A549 (cell line): ENCODE measurements at regions not wholly inside any gene's neighbourhood (a gene's known extent, or its start where the extent isn't known, plus 50 kb on each side); places are given as distances from the start of the nearest gene placed in this dataset.

Experiments used
- CEBPB ChIP-seq, 2 experiments: fragments of >200 bp in 1 of 2; sonication (Bioruptor Twin) in 1 of 2; formaldehyde crosslinking in 1 of 2; IDR thresholded peaks; 2 replicates each; pipeline ENCODE4 v1.6.1; 2012 to 2016
- EP300 ChIP-seq, 2 experiments: fragments of >200 bp; sonication (Bioruptor Twin); formaldehyde crosslinking; IDR thresholded peaks; 2 replicates in 1 of 2; 3 replicates in 1 of 2; pipeline ENCODE4 v1.6.1; 2016 to 2017
- FOSB ChIP-seq: fragments of 250-450 bp; sonication (Bioruptor Pico); IDR thresholded peaks from 2 replicates; pipeline ENCODE4 v1.5.0; 2020; ENCODE audit warnings: mild to moderate bottlenecking, moderate library complexity
- FOSL2 ChIP-seq, 2 experiments: fragments of 450-650 bp in 1 of 2; fragments of >200 bp in 1 of 2; sonication (Bioruptor Twin) in 1 of 2; formaldehyde crosslinking; IDR thresholded peaks; 2 replicates each; pipeline versions ENCODE4 v1.5.0 to v1.6.1; 2016 to 2020; ENCODE audit warnings: mild to moderate bottlenecking in 1 of 2, moderate library complexity in 1 of 2
- HDAC2 ChIP-seq: fragments of 200-600 bp; sonication (generic); IDR thresholded peaks from 2 replicates; pipeline ENCODE4 v1.6.1; 2016
- HOXB5 ChIP-seq: fragments of 250-450 bp; sonication (Bioruptor Pico); IDR thresholded peaks from 2 replicates; pipeline ENCODE4 v1.5.0; 2020; ENCODE audit warnings: mild to moderate bottlenecking, moderate library complexity
- JUNB ChIP-seq: fragments of >200 bp; sonication (Bioruptor Twin); formaldehyde crosslinking; IDR thresholded peaks from 2 replicates; pipeline ENCODE4 v1.6.1; 2016
- POLR2A ChIP-seq: IDR thresholded peaks from 2 replicates; pipeline ENCODE4 v1.6.1; 2012; ENCODE audit warnings: mild to moderate bottlenecking, low read length
- RCOR1 ChIP-seq: fragments of 150-350 bp; IDR thresholded peaks from 2 replicates; pipeline ENCODE4 v1.6.1; 2014; ENCODE audit warnings: antibody characterized with exemption, low read length, low read depth
- SMC3 ChIP-seq: fragments of >200 bp; sonication (Bioruptor Twin); formaldehyde crosslinking; IDR thresholded peaks from 3 replicates; pipeline ENCODE4 v1.6.1; 2018; ENCODE audit warnings: inconsistent platforms
- ZNF302 ChIP-seq: fragments of 250-450 bp; sonication (Bioruptor Pico); IDR thresholded peaks from 2 replicates; pipeline ENCODE4 v1.9.0; 2021; ENCODE audit warnings: inconsistent platforms, mild to moderate bottlenecking, moderate library complexity
- TF ChIP-seq, protein P1 (sequence below): fragments of >200 bp; sonication (Bioruptor Twin); formaldehyde crosslinking; IDR thresholded peaks from 3 replicates; pipeline ENCODE4 v1.5.1; 2016

DNA sequence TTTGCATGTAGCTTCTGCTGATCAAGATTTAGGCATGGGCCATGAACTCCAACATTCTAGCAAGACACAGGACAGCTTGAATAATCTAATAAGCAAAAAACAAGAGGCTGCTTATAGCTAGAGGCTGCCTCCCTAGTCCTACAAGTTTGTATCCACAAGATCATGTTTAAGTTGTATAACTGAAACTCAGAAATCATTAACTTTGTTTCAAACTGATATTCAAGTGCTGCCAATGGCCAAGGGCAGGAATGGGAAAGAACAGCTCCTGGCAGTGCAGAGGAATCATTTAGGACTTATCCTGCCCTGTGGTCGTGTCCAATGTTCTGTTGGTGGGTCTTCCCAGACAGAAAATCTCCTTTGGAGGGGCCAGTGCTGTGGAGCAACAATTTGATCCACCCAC is 209.6 kb upstream of the DDI1 start:
- TF ChIP-seq HOXB5 (CRISPR knock-in tag) (no peak), FOSB (CRISPR knock-in tag) (no peak), EP300 (IDR thresholded peaks at IDR 0.05) (no peak), FOSL2 (IDR thresholded peaks at IDR 0.05) (no peak), FOSL2 (CRISPR knock-in tag; IDR thresholded peaks at IDR 0.05) (no peak), JUNB (no peak), CEBPB (IDR thresholded peaks at IDR 0.05) (no peak), RCOR1 (no peak), HDAC2 (no peak), POLR2A (no peak), ZNF302 (no peak), SMC3 (no peak)
- TF ChIP-seq, protein P1, sequence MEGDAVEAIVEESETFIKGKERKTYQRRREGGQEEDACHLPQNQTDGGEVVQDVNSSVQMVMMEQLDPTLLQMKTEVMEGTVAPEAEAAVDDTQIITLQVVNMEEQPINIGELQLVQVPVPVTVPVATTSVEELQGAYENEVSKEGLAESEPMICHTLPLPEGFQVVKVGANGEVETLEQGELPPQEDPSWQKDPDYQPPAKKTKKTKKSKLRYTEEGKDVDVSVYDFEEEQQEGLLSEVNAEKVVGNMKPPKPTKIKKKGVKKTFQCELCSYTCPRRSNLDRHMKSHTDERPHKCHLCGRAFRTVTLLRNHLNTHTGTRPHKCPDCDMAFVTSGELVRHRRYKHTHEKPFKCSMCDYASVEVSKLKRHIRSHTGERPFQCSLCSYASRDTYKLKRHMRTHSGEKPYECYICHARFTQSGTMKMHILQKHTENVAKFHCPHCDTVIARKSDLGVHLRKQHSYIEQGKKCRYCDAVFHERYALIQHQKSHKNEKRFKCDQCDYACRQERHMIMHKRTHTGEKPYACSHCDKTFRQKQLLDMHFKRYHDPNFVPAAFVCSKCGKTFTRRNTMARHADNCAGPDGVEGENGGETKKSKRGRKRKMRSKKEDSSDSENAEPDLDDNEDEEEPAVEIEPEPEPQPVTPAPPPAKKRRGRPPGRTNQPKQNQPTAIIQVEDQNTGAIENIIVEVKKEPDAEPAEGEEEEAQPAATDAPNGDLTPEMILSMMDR = no peak
